ENCODE measurements at regions not wholly inside any gene's neighbourhood (a gene's known extent, or its start where the extent isn't known, plus 50 kb on each side); places are given as distances from the start of the nearest gene placed in this dataset.

GRCh38 chr10:108789919-108790318, 1133.4 kb downstream of the XPNPEP1 start:
- DNase-seq (ENCODE audit: low spot score): no peak

- no peak for DNase-seq (ENCODE audit: low spot score)
These were observed 1134.0 kb downstream of the XPNPEP1 start for GRCh38 chr10:108789336-108789735.

- DNase-seq (ENCODE audit: low spot score): no peak
These were observed 1134.4 kb downstream of the XPNPEP1 start for GRCh38 chr10:108788891-108789290.

- no peak for DNase-seq (ENCODE audit: low spot score)
These were observed 1135.4 kb downstream of the XPNPEP1 start for GRCh38 chr10:108787932-108788331.

- no peak for DNase-seq (ENCODE audit: low spot score)
These were observed 1138.3 kb downstream of the XPNPEP1 start for GRCh38 chr10:108785011-108785410.

GRCh38 chr10:108784534-108784933, 1138.8 kb downstream of the XPNPEP1 start:
- DNase-seq (ENCODE audit: low spot score): no peak

GRCh38 chr10:108783897-108784296, 1139.4 kb downstream of the XPNPEP1 start:
- DNase-seq (ENCODE audit: low spot score): peak; percentile 84

GRCh38 chr10:108782411-108782810, 1140.9 kb downstream of the XPNPEP1 start:
- no peak for DNase-seq (ENCODE audit: low spot score)

GRCh38 chr10:108779501-108779900, 1143.8 kb downstream of the XPNPEP1 start:
- no peak for DNase-seq (ENCODE audit: low spot score)

GRCh38 chr10:108775911-108776475, 1147.3 kb downstream of the XPNPEP1 start:
- no peak for DNase-seq (ENCODE audit: low spot score)

- DNase-seq (ENCODE audit: low spot score): no peak
These were observed 1152.2 kb downstream of the XPNPEP1 start for GRCh38 chr10:108771106-108771505.

GRCh38 chr10:108765794-108766193, 1157.5 kb downstream of the XPNPEP1 start:
- DNase-seq (ENCODE audit: low spot score): no peak

GRCh38 chr10:108757946-108758345, 1165.4 kb downstream of the XPNPEP1 start:
- no peak for DNase-seq (ENCODE audit: low spot score)

- no peak for DNase-seq (ENCODE audit: low spot score)
These were observed 1167.7 kb downstream of the XPNPEP1 start for GRCh38 chr10:108755646-108756045.

- DNase-seq (ENCODE audit: low spot score): no peak
These were observed 1170.0 kb downstream of the XPNPEP1 start for GRCh38 chr10:108753326-108753725.

- no peak for DNase-seq (ENCODE audit: low spot score)
These were observed 1174.3 kb downstream of the XPNPEP1 start for GRCh38 chr10:108749042-108749441.

- no peak for DNase-seq (ENCODE audit: low spot score)
These were observed 1187.2 kb downstream of the XPNPEP1 start for GRCh38 chr10:108736111-108736510.

- DNase-seq (ENCODE audit: low spot score): peak; percentile 1
These were observed 1187.9 kb downstream of the XPNPEP1 start for GRCh38 chr10:108735380-108735779.

- no peak for DNase-seq (ENCODE audit: low spot score)
These were observed 1201.4 kb downstream of the XPNPEP1 start for GRCh38 chr10:108721874-108722273.

- no peak for DNase-seq (ENCODE audit: low spot score)
These were observed 1207.0 kb downstream of the XPNPEP1 start for GRCh38 chr10:108716352-108716751.

GRCh38 chr10:108709927-108710722, 1213.2 kb downstream of the XPNPEP1 start:
- DNase-seq (ENCODE audit: low spot score): no peak

GRCh38 chr10:108708363-108708762, 1214.9 kb downstream of the XPNPEP1 start:
- DNase-seq (ENCODE audit: low spot score): no peak

- no peak for DNase-seq (ENCODE audit: low spot score)
These were observed 1226.4 kb downstream of the XPNPEP1 start for GRCh38 chr10:108696792-108697477.

Measured in HT-29 (cell line).